NCI-H446 treated with DMSO at 0.1 percent for 48 hours (cell line): ENCODE measurements at regions not wholly inside any gene's neighbourhood (a gene's known extent, or its start where the extent isn't known, plus 50 kb on each side); places are given as distances from the start of the nearest gene placed in this dataset.
A peak's percentile ranks its signal among the peaks of the same experiment; 100 is the strongest.
"Not testable (repeated sequence)": the region's sequence is repeated elsewhere in the genome, so short reads cannot be mapped to it uniquely, and the experiment has no call there.

ENCODE experiments used
- DNase-seq: peaks from one replicate; lab custom pipeline; 2025; lab: John Stamatoyannopoulos, UW

GRCh38 chr1:182260516-182260915, 131.1 kb downstream of the GLUL start:
- DNase-seq = no peak

GRCh38 chr1:182259968-182260367, 131.6 kb downstream of the GLUL start:
- no peak for DNase-seq

GRCh38 chr1:182259229-182259872, 132.2 kb downstream of the GLUL start:
- no peak for DNase-seq

- DNase-seq = no peak
Observed at GRCh38 chr1:182257369-182258063, 134.1 kb downstream of the GLUL start.

GRCh38 chr1:182256931-182257330, 134.7 kb downstream of the GLUL start:
- no peak for DNase-seq

GRCh38 chr1:182255494-182255893, 136.1 kb downstream of the GLUL start:
- no peak for DNase-seq

- no peak for DNase-seq
Observed at GRCh38 chr1:182253319-182253860, 138.2 kb downstream of the GLUL start.

- DNase-seq = no peak
Observed at GRCh38 chr1:182251561-182251960, 140.0 kb downstream of the GLUL start.

- DNase-seq = no peak
Observed at GRCh38 chr1:182249201-182249676, 142.4 kb downstream of the GLUL start.

- DNase-seq = no peak
Observed at GRCh38 chr1:182248721-182249120, 142.9 kb downstream of the GLUL start.

- DNase-seq = not testable (repeated sequence)
Observed at GRCh38 chr1:182247813-182248212, 143.8 kb downstream of the GLUL start.

GRCh38 chr1:182246783-182247182, 144.8 kb downstream of the GLUL start:
- no peak for DNase-seq

- no peak for DNase-seq
Observed at GRCh38 chr1:182245040-182245439, 146.6 kb downstream of the GLUL start.

- no peak for DNase-seq
Observed at GRCh38 chr1:182244451-182244850, 147.1 kb downstream of the GLUL start.

GRCh38 chr1:182242641-182243040, 148.9 kb downstream of the GLUL start:
- no peak for DNase-seq

- no peak for DNase-seq
Observed at GRCh38 chr1:182240085-182240484, 151.5 kb downstream of the GLUL start.

- DNase-seq = no peak
Observed at GRCh38 chr1:182238421-182238820, 153.2 kb downstream of the GLUL start.

- DNase-seq = no peak
Observed at GRCh38 chr1:182237329-182237728, 154.3 kb downstream of the GLUL start.

- no peak for DNase-seq
Observed at GRCh38 chr1:182236651-182237077, 154.9 kb downstream of the GLUL start.

- no peak for DNase-seq
Observed at GRCh38 chr1:182235952-182236650, 155.5 kb downstream of the GLUL start.

- DNase-seq = no peak
Observed at GRCh38 chr1:182235604-182235951, 156.0 kb downstream of the GLUL start.

GRCh38 chr1:182229921-182230491, 161.6 kb downstream of the GLUL start:
- peak; percentile 3 for DNase-seq
